Gastroesophageal sphincter (tissue), 3 donors: ENCODE measurements at regions not wholly inside any gene's neighbourhood (a gene's known extent, or its start where the extent isn't known, plus 50 kb on each side); places are given as distances from the start of the nearest gene placed in this dataset.

Experiments
- EP300 ChIP-seq: sonication (generic); formaldehyde crosslinking; IDR thresholded peaks from one replicate; pipeline ENCODE4 v1.6.1; 2017; ENCODE audit warnings: antibody characterized with exemption, mild to moderate bottlenecking
- POLR2A ChIP-seq, 2 donors: fragments of 450-650 bp; IDR thresholded peaks; one replicate each; pipeline ENCODE4 v1.6.1; 2017; ENCODE audit warnings: antibody characterized with exemption in 2 of 2, mild to moderate bottlenecking in 2 of 2, moderate library complexity in 1 of 2
- POLR2AphosphoS5 ChIP-seq: sonication (generic); formaldehyde crosslinking; IDR thresholded peaks from one replicate; pipeline ENCODE4 v1.6.1; 2017; ENCODE audit warnings: antibody characterized with exemption
- TF ChIP-seq, protein P1 (sequence below), 4 experiments: fragments of 200-600 bp in 2 of 4; fragments of 450-650 bp in 2 of 4; sonication (generic) in 1 of 4; IDR thresholded peaks; one replicate each; pipeline ENCODE4 v1.5.1; 2017 to 2019; ENCODE audit warnings: antibody characterized with exemption in 4 of 4, mild to moderate bottlenecking in 2 of 4, moderate library complexity in 2 of 4

GRCh38 chr7:125033506-125033905 is 103.9 kb upstream of the POT1 start:
- TF ChIP-seq POLR2A (IDR thresholded peaks at IDR 0.05) (no peak), EP300 (no peak), POLR2AphosphoS5 (no peak)
- TF ChIP-seq, protein P1, sequence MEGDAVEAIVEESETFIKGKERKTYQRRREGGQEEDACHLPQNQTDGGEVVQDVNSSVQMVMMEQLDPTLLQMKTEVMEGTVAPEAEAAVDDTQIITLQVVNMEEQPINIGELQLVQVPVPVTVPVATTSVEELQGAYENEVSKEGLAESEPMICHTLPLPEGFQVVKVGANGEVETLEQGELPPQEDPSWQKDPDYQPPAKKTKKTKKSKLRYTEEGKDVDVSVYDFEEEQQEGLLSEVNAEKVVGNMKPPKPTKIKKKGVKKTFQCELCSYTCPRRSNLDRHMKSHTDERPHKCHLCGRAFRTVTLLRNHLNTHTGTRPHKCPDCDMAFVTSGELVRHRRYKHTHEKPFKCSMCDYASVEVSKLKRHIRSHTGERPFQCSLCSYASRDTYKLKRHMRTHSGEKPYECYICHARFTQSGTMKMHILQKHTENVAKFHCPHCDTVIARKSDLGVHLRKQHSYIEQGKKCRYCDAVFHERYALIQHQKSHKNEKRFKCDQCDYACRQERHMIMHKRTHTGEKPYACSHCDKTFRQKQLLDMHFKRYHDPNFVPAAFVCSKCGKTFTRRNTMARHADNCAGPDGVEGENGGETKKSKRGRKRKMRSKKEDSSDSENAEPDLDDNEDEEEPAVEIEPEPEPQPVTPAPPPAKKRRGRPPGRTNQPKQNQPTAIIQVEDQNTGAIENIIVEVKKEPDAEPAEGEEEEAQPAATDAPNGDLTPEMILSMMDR (IDR thresholded peaks at IDR 0.05): no peak
